ENCODE measurements at regions not wholly inside any gene's neighbourhood (a gene's known extent, or its start where the extent isn't known, plus 50 kb on each side); places are given as distances from the start of the nearest gene placed in this dataset.

GRCh38 chr15:95138604-95139270 is 907.4 kb downstream of the MCTP2 start:
- TF ChIP-seq CTCF (conservative IDR thresholded peaks at IDR 0.05; ENCODE audit: low read depth, low read length) (no peak), EZH2 (IDR thresholded peaks at IDR 0.05; ENCODE audit: borderline replicate concordance, low read depth, low read length, poor library complexity, severe bottlenecking) (no peak)
